ENCODE measurements at regions not wholly inside any gene's neighbourhood (a gene's known extent, or its start where the extent isn't known, plus 50 kb on each side); places are given as distances from the start of the nearest gene placed in this dataset.

DNA sequence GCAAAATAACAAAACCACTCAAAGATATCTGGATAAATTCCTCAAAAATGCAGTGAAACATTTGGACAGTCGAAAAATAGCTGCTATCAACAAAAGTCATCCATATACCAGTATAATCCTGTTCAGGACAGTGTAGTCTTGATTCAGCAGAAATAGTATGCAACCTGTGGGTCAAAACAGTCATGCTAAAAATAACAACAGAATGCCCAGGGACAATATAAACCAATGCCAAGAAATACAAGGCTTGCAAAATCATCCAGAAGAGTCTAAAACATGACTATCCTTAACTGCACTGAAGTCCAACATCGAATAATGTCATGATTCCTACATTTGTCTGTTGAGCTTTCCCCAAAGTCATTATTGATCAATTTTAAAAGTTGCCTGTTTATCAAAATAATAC, 425.9 kb downstream of the FSCB start:
- H4K20me1 ChIP-seq (ENCODE audit: insufficient read depth, low read length): no peaks in the 10 kb centered on the region
- no peaks in the 10 kb centered on the region for H3K9me3 ChIP-seq (ENCODE audit: insufficient read depth, low read length, severe bottlenecking)
- no peaks in the 10 kb centered on the region for H3K27me3 ChIP-seq (ENCODE audit: insufficient read depth, low read length, poor library complexity)
- H3K9ac ChIP-seq (ENCODE audit: low read depth, low read length): no peak overlapping the region
- H3K36me3 ChIP-seq (ENCODE audit: insufficient read depth, low read length): no peaks in the 10 kb centered on the region
- ATAC-seq (ENCODE audit: insufficient read depth, low read depth): no peak
- no peak overlapping the region for H2AFZ ChIP-seq (ENCODE audit: low read depth, low read length)
- TF ChIP-seq EZH2 (IDR thresholded peaks at IDR 0.05; ENCODE audit: borderline replicate concordance, low read depth, low read length, severe bottlenecking): no peak
- TF ChIP-seq, protein P1, sequence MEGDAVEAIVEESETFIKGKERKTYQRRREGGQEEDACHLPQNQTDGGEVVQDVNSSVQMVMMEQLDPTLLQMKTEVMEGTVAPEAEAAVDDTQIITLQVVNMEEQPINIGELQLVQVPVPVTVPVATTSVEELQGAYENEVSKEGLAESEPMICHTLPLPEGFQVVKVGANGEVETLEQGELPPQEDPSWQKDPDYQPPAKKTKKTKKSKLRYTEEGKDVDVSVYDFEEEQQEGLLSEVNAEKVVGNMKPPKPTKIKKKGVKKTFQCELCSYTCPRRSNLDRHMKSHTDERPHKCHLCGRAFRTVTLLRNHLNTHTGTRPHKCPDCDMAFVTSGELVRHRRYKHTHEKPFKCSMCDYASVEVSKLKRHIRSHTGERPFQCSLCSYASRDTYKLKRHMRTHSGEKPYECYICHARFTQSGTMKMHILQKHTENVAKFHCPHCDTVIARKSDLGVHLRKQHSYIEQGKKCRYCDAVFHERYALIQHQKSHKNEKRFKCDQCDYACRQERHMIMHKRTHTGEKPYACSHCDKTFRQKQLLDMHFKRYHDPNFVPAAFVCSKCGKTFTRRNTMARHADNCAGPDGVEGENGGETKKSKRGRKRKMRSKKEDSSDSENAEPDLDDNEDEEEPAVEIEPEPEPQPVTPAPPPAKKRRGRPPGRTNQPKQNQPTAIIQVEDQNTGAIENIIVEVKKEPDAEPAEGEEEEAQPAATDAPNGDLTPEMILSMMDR (IDR thresholded peaks at IDR 0.05; ENCODE audit: borderline replicate concordance, extremely low read depth, low read length, poor library complexity, severe bottlenecking): no peak
- no peaks in the 10 kb centered on the region for H3K4me1 ChIP-seq (ENCODE audit: insufficient read depth, low read length)
- H3K4me3 ChIP-seq (ENCODE audit: low read depth in 1 of 2, low read length in 2 of 2): no peak overlapping the region
- no peak overlapping the region for H3K27ac ChIP-seq (ENCODE audit: low read length)
- H3K79me2 ChIP-seq (ENCODE audit: insufficient read depth, low read length): no peaks in the 10 kb centered on the region
- no peak for DNase-seq
- H3K4me2 ChIP-seq (ENCODE audit: insufficient read depth, low read length): no peak overlapping the region

DNA sequence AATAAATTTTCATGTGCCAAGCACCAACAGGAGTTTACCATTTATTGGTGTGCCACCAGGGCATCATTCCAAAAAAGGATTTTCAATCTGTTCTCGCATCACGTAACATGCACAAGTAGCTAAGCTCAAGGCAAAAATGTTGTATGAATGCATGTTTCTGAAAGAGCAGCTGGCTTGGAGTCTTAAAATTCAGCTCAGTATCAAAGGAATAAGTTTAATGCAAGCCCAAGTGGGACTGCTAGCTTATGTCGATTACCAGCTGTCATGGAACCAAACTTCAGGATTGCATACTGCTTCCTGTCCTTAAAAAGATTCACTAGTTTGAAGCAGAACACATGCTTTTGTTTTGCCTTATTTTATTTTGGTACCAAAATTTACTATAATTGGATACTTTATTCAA, 437.0 kb downstream of the FSCB start:
- ATAC-seq (ENCODE audit: insufficient read depth, low read depth) (no peak), DNase-seq (no peak)
- Histone ChIP-seq H3K4me3 (ENCODE audit: low read depth in 1 of 2, low read length in 2 of 2) (no peak overlapping the region), H3K79me2 (ENCODE audit: insufficient read depth, low read length) (no peaks in the 10 kb centered on the region), H3K9me3 (ENCODE audit: insufficient read depth, low read length, severe bottlenecking) (no peaks in the 10 kb centered on the region), H3K36me3 (ENCODE audit: insufficient read depth, low read length) (no peaks in the 10 kb centered on the region), H2AFZ (ENCODE audit: low read depth, low read length) (no peak overlapping the region), H3K27me3 (ENCODE audit: insufficient read depth, low read length, poor library complexity) (no peaks in the 10 kb centered on the region), H3K27ac (ENCODE audit: low read length) (no peak overlapping the region), H3K4me1 (ENCODE audit: insufficient read depth, low read length) (no peaks in the 10 kb centered on the region), H4K20me1 (ENCODE audit: insufficient read depth, low read length) (no peaks in the 10 kb centered on the region), H3K4me2 (ENCODE audit: insufficient read depth, low read length) (no peak overlapping the region), H3K9ac (ENCODE audit: low read depth, low read length) (no peak overlapping the region)
- no peak for TF ChIP-seq EZH2 (IDR thresholded peaks at IDR 0.05; ENCODE audit: borderline replicate concordance, low read depth, low read length, severe bottlenecking)
- TF ChIP-seq, protein P1 (IDR thresholded peaks at IDR 0.05; ENCODE audit: borderline replicate concordance, extremely low read depth, low read length, poor library complexity, severe bottlenecking): no peak

DNA sequence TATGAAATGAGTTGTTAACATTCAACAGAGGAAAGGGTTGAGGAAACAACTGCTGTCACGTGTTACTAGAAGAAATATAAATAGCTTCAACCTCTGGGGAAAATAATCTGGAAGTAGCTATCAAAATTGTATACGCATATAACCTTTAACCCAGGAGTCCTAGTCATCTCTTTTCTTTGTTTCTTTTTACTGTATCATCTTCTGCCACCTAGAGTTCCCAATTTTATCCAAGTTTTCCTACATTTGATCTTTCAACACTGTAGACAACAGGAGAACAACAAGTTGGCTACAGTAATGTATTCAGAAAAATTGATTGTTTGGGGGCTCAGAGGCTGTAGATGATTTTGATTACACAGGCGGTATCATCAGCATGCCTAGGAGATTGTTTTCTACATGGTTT, 453.7 kb downstream of the FSCB start:
- TF ChIP-seq, protein P1 (IDR thresholded peaks at IDR 0.05; ENCODE audit: borderline replicate concordance, extremely low read depth, low read length, poor library complexity, severe bottlenecking): no peak
- no peak for TF ChIP-seq EZH2 (IDR thresholded peaks at IDR 0.05; ENCODE audit: borderline replicate concordance, low read depth, low read length, severe bottlenecking)
- no peak overlapping the region for H3K4me3 ChIP-seq (ENCODE audit: low read depth in 1 of 2, low read length in 2 of 2)
- DNase-seq (no peak), ATAC-seq (ENCODE audit: insufficient read depth, low read depth) (no peak)
- no peaks in the 10 kb centered on the region for H3K9me3 ChIP-seq (ENCODE audit: insufficient read depth, low read length, severe bottlenecking)
- no peak overlapping the region for H2AFZ ChIP-seq (ENCODE audit: low read depth, low read length)
- H3K4me2 ChIP-seq (ENCODE audit: insufficient read depth, low read length): no peak overlapping the region
- no peaks in the 10 kb centered on the region for H3K27me3 ChIP-seq (ENCODE audit: insufficient read depth, low read length, poor library complexity)
- H3K27ac ChIP-seq (ENCODE audit: low read length): no peak overlapping the region
- H3K36me3 ChIP-seq (ENCODE audit: insufficient read depth, low read length): no peaks in the 10 kb centered on the region
- no peaks in the 10 kb centered on the region for H4K20me1 ChIP-seq (ENCODE audit: insufficient read depth, low read length)
- no peaks in the 10 kb centered on the region for H3K4me1 ChIP-seq (ENCODE audit: insufficient read depth, low read length)
- no peaks in the 10 kb centered on the region for H3K79me2 ChIP-seq (ENCODE audit: insufficient read depth, low read length)
- H3K9ac ChIP-seq (ENCODE audit: low read depth, low read length): no peak overlapping the region

DNA sequence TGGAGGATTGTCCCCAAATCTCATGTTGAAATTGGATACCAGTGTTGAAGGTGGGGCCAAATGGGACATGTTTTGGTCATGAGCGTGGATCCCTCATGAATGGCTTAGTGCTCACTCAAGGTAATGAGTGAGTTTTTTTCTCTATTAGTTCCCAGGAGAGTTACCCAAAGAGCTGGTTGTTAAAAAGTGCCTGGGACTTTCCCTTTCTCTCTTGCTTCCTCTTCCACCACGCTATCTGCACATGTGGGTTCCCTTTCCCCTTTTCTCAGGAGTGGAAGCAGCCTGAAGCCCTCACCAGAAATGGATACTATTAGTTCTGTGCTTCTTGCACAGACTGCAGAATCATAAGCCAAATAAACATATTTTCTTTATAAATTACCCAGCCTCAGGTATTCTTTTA, 465.4 kb downstream of the FSCB start:
- H4K20me1 ChIP-seq (ENCODE audit: insufficient read depth, low read length): no peaks in the 10 kb centered on the region
- DNase-seq (no peak), ATAC-seq (ENCODE audit: insufficient read depth, low read depth) (no peak)
- no peaks in the 10 kb centered on the region for H3K79me2 ChIP-seq (ENCODE audit: insufficient read depth, low read length)
- TF ChIP-seq, protein P1 (IDR thresholded peaks at IDR 0.05; ENCODE audit: borderline replicate concordance, extremely low read depth, low read length, poor library complexity, severe bottlenecking): no peak
- no peak for TF ChIP-seq EZH2 (IDR thresholded peaks at IDR 0.05; ENCODE audit: borderline replicate concordance, low read depth, low read length, severe bottlenecking)
- H3K9me3 ChIP-seq (ENCODE audit: insufficient read depth, low read length, severe bottlenecking): peaks cover 9% of the 10 kb centered on the region
- H3K4me3 ChIP-seq (ENCODE audit: low read depth in 1 of 2, low read length in 2 of 2): no peak overlapping the region
- H3K27me3 ChIP-seq (ENCODE audit: insufficient read depth, low read length, poor library complexity): no peaks in the 10 kb centered on the region
- H3K36me3 ChIP-seq (ENCODE audit: insufficient read depth, low read length): no peaks in the 10 kb centered on the region
- H3K27ac ChIP-seq (ENCODE audit: low read length): no peak overlapping the region
- H3K4me2 ChIP-seq (ENCODE audit: insufficient read depth, low read length): no peak overlapping the region
- H3K4me1 ChIP-seq (ENCODE audit: insufficient read depth, low read length): no peaks in the 10 kb centered on the region
- no peak overlapping the region for H3K9ac ChIP-seq (ENCODE audit: low read depth, low read length)
- H2AFZ ChIP-seq (ENCODE audit: low read depth, low read length): no peak overlapping the region

All from DND-41 (cell line).